Ovary (tissue), 3 donors: ENCODE measurements at regions not wholly inside any gene's neighbourhood (a gene's known extent, or its start where the extent isn't known, plus 50 kb on each side); places are given as distances from the start of the nearest gene placed in this dataset.

ENCODE experiments used
- CTCF ChIP-seq, 3 donors: fragments of 450-650 bp in 2 of 3; fragments of 200-600 bp in 1 of 3; IDR thresholded peaks; one replicate each; pipeline versions ENCODE4 v1.5.1 to v1.8.0; 2016 to 2022; ENCODE audit warnings: antibody characterized with exemption in 3 of 3, mild to moderate bottlenecking in 1 of 3
- POLR2A ChIP-seq: fragments of 450-650 bp; IDR thresholded peaks from one replicate; pipeline ENCODE4 v1.6.1; 2017; ENCODE audit warnings: antibody characterized with exemption, mild to moderate bottlenecking, moderate library complexity
- donor health status: DM: no; HTN: no; CAD: no.

- TF ChIP-seq CTCF (IDR thresholded peaks at IDR 0.05) = peak in 1 of 3 donors; percentile 23
- TF ChIP-seq POLR2A = no peak
Observed at GRCh38 chr13:99086267-99087097, 108.6 kb upstream of the DOCK9 start.
